Mononuclear cell (primary cell): ENCODE measurements at regions not wholly inside any gene's neighbourhood (a gene's known extent, or its start where the extent isn't known, plus 50 kb on each side); places are given as distances from the start of the nearest gene placed in this dataset.

ENCODE experiments used
- H3K27me3 ChIP-seq: 2 replicates; pipeline ENCODE4 v1.6.0; 2011; ENCODE audit warnings: low read length, control low read depth; ENCODE audit not compliant: insufficient read depth
- H3K4me1 ChIP-seq: 2 replicates; pipeline ENCODE4 v1.5.1; 2011; ENCODE audit warnings: mild to moderate bottlenecking, low read length, control low read depth; ENCODE audit not compliant: insufficient read depth
- H3K4me3 ChIP-seq: 2 replicates; pipeline ENCODE4 v1.5.1; 2011; ENCODE audit warnings: mild to moderate bottlenecking, low read length, moderate library complexity
- H3K9me3 ChIP-seq: 2 replicates; pipeline ENCODE4 v1.5.1; 2011; ENCODE audit warnings: low read depth, mild to moderate bottlenecking, control low read depth, low read length

- no peaks in the 10 kb centered on the region for H3K27me3 ChIP-seq
- peaks cover 45% of the 10 kb centered on the region for H3K4me1 ChIP-seq
- H3K4me3 ChIP-seq, result no peak overlapping the region
Observed at GRCh38 chr2:64865831-64866345, 123.3 kb upstream of the SLC1A4 start.

GRCh38 chr2:64866797-64867196 is 122.4 kb upstream of the SLC1A4 start:
- Histone ChIP-seq H3K27me3 (no peaks in the 10 kb centered on the region), H3K9me3 (no peaks in the 10 kb centered on the region)

More at GRCh38 chr2:64865831-64866345, 123.3 kb upstream of the SLC1A4 start:
- no peaks in the 10 kb centered on the region for H3K9me3 ChIP-seq

GRCh38 chr2:64867253-64867996 is 121.8 kb upstream of the SLC1A4 start:
- Histone ChIP-seq H3K27me3 (no peaks in the 10 kb centered on the region), H3K4me1 (peaks cover 30% of the 10 kb centered on the region)

More at GRCh38 chr2:64866797-64867196, 122.4 kb upstream of the SLC1A4 start:
- H3K4me3 ChIP-seq, result no peak overlapping the region
- peaks cover 36% of the 10 kb centered on the region for H3K4me1 ChIP-seq

GRCh38 chr2:64869126-64869525 is 120.1 kb upstream of the SLC1A4 start:
- no peaks in the 10 kb centered on the region for H3K9me3 ChIP-seq
- H3K27me3 ChIP-seq, result no peaks in the 10 kb centered on the region
- no peak overlapping the region for H3K4me3 ChIP-seq
- H3K4me1 ChIP-seq, result peaks cover 22% of the 10 kb centered on the region

More at GRCh38 chr2:64867253-64867996, 121.8 kb upstream of the SLC1A4 start:
- Histone ChIP-seq H3K4me3 (no peak overlapping the region), H3K9me3 (no peaks in the 10 kb centered on the region)

- H3K4me1 ChIP-seq, result peaks cover 8% of the 10 kb centered on the region
- no peaks in the 10 kb centered on the region for H3K27me3 ChIP-seq
- no peak overlapping the region for H3K4me3 ChIP-seq
- H3K9me3 ChIP-seq, result no peaks in the 10 kb centered on the region
Observed at GRCh38 chr2:64873472-64873924, 115.7 kb upstream of the SLC1A4 start.

- H3K4me3 ChIP-seq, result no peak overlapping the region
- H3K27me3 ChIP-seq, result no peaks in the 10 kb centered on the region
- H3K4me1 ChIP-seq, result peaks cover 8% of the 10 kb centered on the region
- no peaks in the 10 kb centered on the region for H3K9me3 ChIP-seq
Observed at GRCh38 chr2:64874593-64874992, 114.6 kb upstream of the SLC1A4 start.

GRCh38 chr2:64875368-64875767 is 113.8 kb upstream of the SLC1A4 start:
- H3K27me3 ChIP-seq, result no peaks in the 10 kb centered on the region
- H3K9me3 ChIP-seq, result no peaks in the 10 kb centered on the region

GRCh38 chr2:64876137-64876647 is 113.0 kb upstream of the SLC1A4 start:
- H3K27me3 ChIP-seq, result no peaks in the 10 kb centered on the region
- no peak overlapping the region for H3K4me3 ChIP-seq
- H3K4me1 ChIP-seq, result peaks cover 8% of the 10 kb centered on the region
- no peaks in the 10 kb centered on the region for H3K9me3 ChIP-seq

More at GRCh38 chr2:64875368-64875767, 113.8 kb upstream of the SLC1A4 start:
- Histone ChIP-seq H3K4me3 (no peak overlapping the region), H3K4me1 (peaks cover 8% of the 10 kb centered on the region)

GRCh38 chr2:64879745-64880144 is 109.5 kb upstream of the SLC1A4 start:
- H3K9me3 ChIP-seq, result no peaks in the 10 kb centered on the region
- no peak overlapping the region for H3K4me3 ChIP-seq
- peaks cover 4% of the 10 kb centered on the region for H3K4me1 ChIP-seq
- H3K27me3 ChIP-seq, result no peaks in the 10 kb centered on the region

- Histone ChIP-seq H3K9me3 (no peaks in the 10 kb centered on the region), H3K27me3 (no peaks in the 10 kb centered on the region), H3K4me1 (peaks cover 4% of the 10 kb centered on the region), H3K4me3 (no peak overlapping the region)
Observed at GRCh38 chr2:64880193-64880951, 108.8 kb upstream of the SLC1A4 start.

GRCh38 chr2:64881037-64881492 is 108.1 kb upstream of the SLC1A4 start:
- no peaks in the 10 kb centered on the region for H3K27me3 ChIP-seq
- H3K4me1 ChIP-seq, result peaks cover 4% of the 10 kb centered on the region
- no peaks in the 10 kb centered on the region for H3K9me3 ChIP-seq
- H3K4me3 ChIP-seq, result no peak overlapping the region

- H3K27me3 ChIP-seq, result no peaks in the 10 kb centered on the region
- peaks cover 6% of the 10 kb centered on the region for H3K9me3 ChIP-seq
- H3K4me3 ChIP-seq, result no peak overlapping the region
- no peaks in the 10 kb centered on the region for H3K4me1 ChIP-seq
Observed at GRCh38 chr2:64887565-64887964, 101.6 kb upstream of the SLC1A4 start.

GRCh38 chr2:64888591-64889309 is 100.4 kb upstream of the SLC1A4 start:
- no peaks in the 10 kb centered on the region for H3K27me3 ChIP-seq
- H3K4me3 ChIP-seq, result no peak overlapping the region
- peaks cover 6% of the 10 kb centered on the region for H3K9me3 ChIP-seq
- H3K4me1 ChIP-seq, result no peaks in the 10 kb centered on the region

- H3K27me3 ChIP-seq, result no peaks in the 10 kb centered on the region
Observed at GRCh38 chr2:64889803-64890202, 99.4 kb upstream of the SLC1A4 start.

More at GRCh38 chr2:64889803-64890202, 99.4 kb upstream of the SLC1A4 start:
- Histone ChIP-seq H3K4me1 (no peaks in the 10 kb centered on the region), H3K9me3 (peaks cover 6% of the 10 kb centered on the region), H3K4me3 (no peak overlapping the region)
